HEK293T (cell line): ENCODE measurements at regions not wholly inside any gene's neighbourhood (a gene's known extent, or its start where the extent isn't known, plus 50 kb on each side); places are given as distances from the start of the nearest gene placed in this dataset.

Experiments used
- BHLHE40 ChIP-seq: fragments of 450-650 bp; IDR thresholded peaks from 2 replicates; pipeline ENCODE4 v1.6.1; 2016; ENCODE audit warnings: mild to moderate bottlenecking, moderate library complexity, borderline replicate concordance
- CTBP1 ChIP-seq: fragments of 450-650 bp; IDR thresholded peaks from 2 replicates; pipeline ENCODE4 v1.6.1; 2016; ENCODE audit warnings: borderline replicate concordance
- ELF4 ChIP-seq: fragments of 450-650 bp; IDR thresholded peaks from 2 replicates; pipeline ENCODE4 v1.6.1; 2017; ENCODE audit warnings: antibody characterized with exemption
- FOXA1 ChIP-seq: fragments of 450-650 bp; IDR thresholded peaks from 2 replicates; pipeline ENCODE4 v1.6.1; 2016; ENCODE audit warnings: mild to moderate bottlenecking
- FOXK2 ChIP-seq: fragments of 450-650 bp; IDR thresholded peaks from 2 replicates; pipeline ENCODE4 v1.6.1; 2016; ENCODE audit warnings: mild to moderate bottlenecking
- FOXM1 ChIP-seq: fragments of 450-650 bp; IDR thresholded peaks from 2 replicates; pipeline ENCODE4 v1.6.1; 2017; ENCODE audit warnings: mild to moderate bottlenecking, borderline replicate concordance
- HDGF ChIP-seq: fragments of 450-650 bp; IDR thresholded peaks from 2 replicates; pipeline ENCODE4 v1.6.1; 2017; ENCODE audit warnings: antibody characterized with exemption, borderline replicate concordance
- LEF1 ChIP-seq: fragments of 450-650 bp; IDR thresholded peaks from 2 replicates; pipeline ENCODE4 v1.6.1; 2017; ENCODE audit warnings: mild to moderate bottlenecking, borderline replicate concordance
- NFRKB ChIP-seq: fragments of 450-650 bp; IDR thresholded peaks from 2 replicates; pipeline ENCODE4 v1.6.1; 2016; ENCODE audit warnings: mild to moderate bottlenecking, moderate library complexity
- SP1 ChIP-seq: fragments of 450-650 bp; IDR thresholded peaks from 2 replicates; pipeline ENCODE4 v1.6.1; 2017
- SUZ12 ChIP-seq: fragments of 450-650 bp; IDR thresholded peaks from 2 replicates; pipeline ENCODE4 v1.6.1; 2016; ENCODE audit warnings: mild to moderate bottlenecking
- TARDBP ChIP-seq: fragments of 450-650 bp; IDR thresholded peaks from 2 replicates; pipeline ENCODE4 v1.6.1; 2016
- ZNF384 ChIP-seq: fragments of 450-650 bp; IDR thresholded peaks from 2 replicates; pipeline ENCODE4 v1.6.1; 2016

- TF ChIP-seq ELF4 (no peak), LEF1 (no peak), FOXM1 (no peak), HDGF (no peak), FOXK2 (no peak), FOXA1 (no peak), NFRKB (no peak), ZNF384 (no peak), CTBP1 (no peak), SP1 (no peak), SUZ12 (no peak), BHLHE40 (no peak), TARDBP (no peak)
Observed at GRCh38 chr3:106570426-106570825, 701.6 kb upstream of the CBLB start.
